Spleen (tissue), 11 donors: ENCODE measurements at regions not wholly inside any gene's neighbourhood (a gene's known extent, or its start where the extent isn't known, plus 50 kb on each side); places are given as distances from the start of the nearest gene placed in this dataset.
"Not testable (repeated sequence)": the region's sequence is repeated elsewhere in the genome, so short reads cannot be mapped to it uniquely, and the experiment has no call there.

Source experiments
- DNase-seq: peaks from one replicate; pipeline ENCODE4 v3.0.0-alpha.2; 2020
- H3K27ac ChIP-seq, 8 donors: fragments of 200-600 bp; sonication (generic) in 7 of 8; 1 replicate in 4 of 8; 2 replicates in 4 of 8; pipeline versions ENCODE4 v1.5.0 to v1.8.0; 2016 to 2021; ENCODE audit warnings: inconsistent platforms in 4 of 8, mild to moderate bottlenecking in 4 of 8, moderate library complexity in 1 of 8
- H3K27me3 ChIP-seq, 7 donors: fragments of 200-600 bp; sonication (generic) in 6 of 7; replicated peaks in 1 of 7; 1 replicate in 4 of 7; 2 replicates in 3 of 7; pipeline versions ENCODE4 v1.5.0 to v1.8.0; 2016 to 2021; ENCODE audit warnings: inconsistent platforms in 3 of 7, mild to moderate bottlenecking in 1 of 7
- H3K36me3 ChIP-seq, 6 donors: fragments of 200-600 bp; sonication (generic) in 5 of 6; 1 replicate in 4 of 6; 2 replicates in 2 of 6; pipeline versions ENCODE4 v1.5.0 to v1.8.0; 2016 to 2021; ENCODE audit warnings: inconsistent platforms in 2 of 6
- H3K4me1 ChIP-seq, 6 donors: fragments of 200-600 bp; sonication (generic) in 5 of 6; 1 replicate in 3 of 6; 2 replicates in 3 of 6; pipeline versions ENCODE4 v1.5.0 to v1.8.0; 2016 to 2021; ENCODE audit warnings: inconsistent platforms in 3 of 6
- H3K4me3 ChIP-seq, 8 donors: fragments of 200-600 bp; sonication (generic) in 7 of 8; 1 replicate in 4 of 8; 2 replicates in 4 of 8; pipeline versions ENCODE4 v1.5.0 to v1.8.0; 2016 to 2021; ENCODE audit warnings: inconsistent platforms in 4 of 8, mild to moderate bottlenecking in 4 of 8, moderate library complexity in 2 of 8
- H3K9me3 ChIP-seq, 8 donors: fragments of 200-600 bp; sonication (generic) in 7 of 8; 1 replicate in 4 of 8; 2 replicates in 4 of 8; pipeline versions ENCODE4 v1.5.0 to v1.8.0; 2016 to 2021; ENCODE audit warnings: inconsistent platforms in 4 of 8
- CTCF ChIP-seq, 11 experiments: fragments of 200-600 bp in 7 of 11; fragments of 450-650 bp in 4 of 11; sonication (generic) in 4 of 11; IDR thresholded peaks in 8 of 11; conservative IDR thresholded peaks in 3 of 11; 1 replicate in 7 of 11; 2 replicates in 4 of 11; pipeline versions ENCODE4 v1.4.0 to v1.8.0; 2016 to 2021; ENCODE audit warnings: antibody characterized with exemption in 11 of 11, inconsistent platforms in 4 of 11, mild to moderate bottlenecking in 1 of 11
- POLR2A ChIP-seq, 3 donors: fragments of 450-650 bp; IDR thresholded peaks; one replicate each; pipeline ENCODE4 v1.5.1; 2017; ENCODE audit warnings: antibody characterized with exemption in 3 of 3, mild to moderate bottlenecking in 1 of 3
- POLR2AphosphoS5 ChIP-seq, 3 donors: sonication (generic); formaldehyde crosslinking; IDR thresholded peaks; one replicate each; pipeline ENCODE4 v1.5.1; 2017; ENCODE audit warnings: antibody characterized with exemption in 3 of 3
- WGBS, 5 donors: extraction: QIAGEN DNeasy Blood & Tissue Kit in 3 of 5; methylation state at CpG; one replicate each; pipeline versions ENCODE4 v1.1.5 to v1.1.7; 2013 to 2018; 5-methylcytosine and 5-hydroxymethylcytosine counted together
- intact Hi-C: fragments of 100-400 bp; cut with DNase I; formaldehyde crosslinking; loops from one replicate; pipeline ENCODE4 v1.15.0; 2023; ENCODE audit warnings: low total_unique reads
- donor health status: healthy with polysubstance abuse.
- donor health status: DM: no; HTN: no; CAD: no; lungs with moderate emphysema.
- donor health status: DM: no; HTN: no; CAD: no.
- donor health status: Bipolar disorder and iron deficiency.
- donor health status: healthy.
- donor health status: DM: no; HTN: no; CAD: no.
- donor health status: DM: yes; HTN: yes; CAD: no.

- Histone ChIP-seq H3K27ac (peak overlapping the region in 6 of 8 donors; percentile 36 to 78 (median 66)), H3K9me3 (peaks cover 0 to 8% (median 7%) of the 10 kb centered on the region in 8 donors), H3K4me3 (no peak overlapping the region), H3K4me1 (peaks cover 0 to 29% (median 0%) of the 10 kb centered on the region in 6 donors), H3K27me3 (peaks cover 0 to 3% (median 0%) of the 10 kb centered on the region in 7 donors), H3K36me3 (no peaks in the 10 kb centered on the region)
- peak; percentile 81 for DNase-seq
- intact Hi-C loops, result no loop called here
- WGBS, 5 donors, result 36 to 56% (median 46%) methylated on average over 17 to 21 of the region's 21 CpGs
- TF ChIP-seq CTCF (IDR thresholded peaks at IDR 0.05 in 8 of 11, conservative IDR thresholded peaks at IDR 0.05 in 3 of 11) (no peak), POLR2AphosphoS5 (IDR thresholded peaks at IDR 0.05) (peak in 1 of 3 donors; percentile 13), POLR2A (IDR thresholded peaks at IDR 0.05) (no peak)
Observed at GRCh38 chr16:88144028-88144511, 192.8 kb downstream of the BANP start.

- H3K27me3 ChIP-seq, intact Hi-C loops, H3K4me3 ChIP-seq, H3K27ac ChIP-seq, DNase-seq, H3K9me3 ChIP-seq, H3K36me3 ChIP-seq: not testable (repeated sequence)
- H3K4me1 ChIP-seq, result peaks cover 0 to 29% (median 0%) of the 10 kb centered on the region in 6 donors
- 93 to 98% (median 94%) methylated on average over 11 to 13 of the region's 13 CpGs for WGBS, 5 donors
Observed at GRCh38 chr16:88145376-88145775, 194.1 kb downstream of the BANP start.

- 86 to 91% (median 87%) methylated on average over 12 to 21 of the region's 21 CpGs for WGBS, 5 donors
- intact Hi-C loops, H3K27ac ChIP-seq, H3K4me3 ChIP-seq, DNase-seq, H3K9me3 ChIP-seq, H3K27me3 ChIP-seq, H3K36me3 ChIP-seq: not testable (repeated sequence)
- peaks cover 0 to 30% (median 0%) of the 10 kb centered on the region in 6 donors for H3K4me1 ChIP-seq
Observed at GRCh38 chr16:88145824-88146405, 194.7 kb downstream of the BANP start.

- peak; percentile 58 for DNase-seq
Observed at GRCh38 chr16:88148078-88148477, 196.8 kb downstream of the BANP start.

GRCh38 chr16:88148682-88149081 is 197.4 kb downstream of the BANP start:
- WGBS, 5 donors, result 80 to 91% (median 88%) methylated on average over 7 to 11 of the region's 11 CpGs; no CpG with 5 or more reads in 1 of the 5 donors
- intact Hi-C loops, H3K36me3 ChIP-seq, H3K9me3 ChIP-seq, H3K4me3 ChIP-seq, H3K27ac ChIP-seq, H3K27me3 ChIP-seq: not testable (repeated sequence)
- peak; percentile 46 for DNase-seq
- H3K4me1 ChIP-seq, result peaks cover 0 to 19% (median 0%) of the 10 kb centered on the region in 6 donors

More at GRCh38 chr16:88148078-88148477, 196.8 kb downstream of the BANP start:
- H3K27me3 ChIP-seq, H3K36me3 ChIP-seq, H3K27ac ChIP-seq, H3K9me3 ChIP-seq, H3K4me3 ChIP-seq, intact Hi-C loops: not testable (repeated sequence)
- WGBS, 5 donors, result 76 to 88% (median 82%) methylated on average over 15 to 16 of the region's 16 CpGs
- H3K4me1 ChIP-seq, result peaks cover 0 to 25% (median 0%) of the 10 kb centered on the region in 6 donors

- H3K9me3 ChIP-seq, H3K36me3 ChIP-seq, H3K27ac ChIP-seq, H3K27me3 ChIP-seq, H3K4me3 ChIP-seq, intact Hi-C loops: not testable (repeated sequence)
- WGBS, 5 donors, result 89 to 95% (median 92%) methylated on average over 9 to 14 of the region's 14 CpGs
- peaks cover 0 to 14% (median 0%) of the 10 kb centered on the region in 6 donors for H3K4me1 ChIP-seq
- peak; percentile 54 for DNase-seq
Observed at GRCh38 chr16:88149158-88149603, 197.9 kb downstream of the BANP start.

- not testable (repeated sequence) for H3K27ac ChIP-seq
- 82 to 96% (median 89%) methylated on average over 3 of the region's 3 CpGs for WGBS, 5 donors
- peak; percentile 7 for DNase-seq
Observed at GRCh38 chr16:88149663-88150062, 198.4 kb downstream of the BANP start.

GRCh38 chr16:88150456-88151128 is 199.4 kb downstream of the BANP start:
- H3K27me3 ChIP-seq, H3K36me3 ChIP-seq, H3K4me1 ChIP-seq, H3K27ac ChIP-seq, intact Hi-C loops, H3K9me3 ChIP-seq, H3K4me3 ChIP-seq: not testable (repeated sequence)
- peak; percentile 24 for DNase-seq
- WGBS, 5 donors, result 47 to 57% (median 54%) methylated on average over 24 to 27 of the region's 27 CpGs

More at GRCh38 chr16:88149663-88150062, 198.4 kb downstream of the BANP start:
- intact Hi-C loops, H3K9me3 ChIP-seq, H3K27me3 ChIP-seq, H3K36me3 ChIP-seq, H3K4me3 ChIP-seq: not testable (repeated sequence)
- peaks cover 0 to 11% (median 0%) of the 10 kb centered on the region in 6 donors for H3K4me1 ChIP-seq

GRCh38 chr16:88151129-88151499 is 199.9 kb downstream of the BANP start:
- H3K4me1 ChIP-seq, H3K36me3 ChIP-seq, H3K9me3 ChIP-seq, H3K27ac ChIP-seq, H3K27me3 ChIP-seq, H3K4me3 ChIP-seq, intact Hi-C loops: not testable (repeated sequence)
- peak; percentile 55 for DNase-seq
- 72 to 79% (median 77%) methylated on average over 20 to 25 of the region's 25 CpGs for WGBS, 5 donors
